ENCODE measurements at regions not wholly inside any gene's neighbourhood (a gene's known extent, or its start where the extent isn't known, plus 50 kb on each side); places are given as distances from the start of the nearest gene placed in this dataset.

- no TSS peak for BruUV-seq (replicated peaks)
- CTCF ChIA-PET (ENCODE audit: low intra/inter-chr PET ratio, low total read pairs) = no interaction called here
- Histone ChIP-seq H2AFZ (ENCODE audit: low read length) (no peak overlapping the region), H3K4me3 (replicated peaks in 1 of 3; ENCODE audit: insufficient read depth in 1 of 3, low read depth in 2 of 3, low read length in 3 of 3) (no peak overlapping the region), H3K27ac (ENCODE audit: extremely low read length, insufficient read depth, low read length) (no peak overlapping the region), H3K36me3 (replicated peaks in 1 of 2; ENCODE audit: control insufficient read depth in 1 of 2, insufficient read depth in 2 of 2, low read length in 2 of 2) (no peaks in the 10 kb centered on the region), H3K27me3 (ENCODE audit: control insufficient read depth in 1 of 2, insufficient read depth in 2 of 2, low read length in 2 of 2) (no peaks in the 10 kb centered on the region), H3K4me1 (ENCODE audit: insufficient read depth, low read length) (no peaks in the 10 kb centered on the region), H4K20me1 (ENCODE audit: insufficient read depth, low read length) (no peaks in the 10 kb centered on the region), H3K9me3 (ENCODE audit: low read length) (peaks cover 82% of the 10 kb centered on the region), H3K4me2 (ENCODE audit: low read depth, low read length) (no peak overlapping the region), H3K9ac (ENCODE audit: insufficient read depth, low read depth, low read length) (no peak overlapping the region), H3K79me2 (ENCODE audit: insufficient read depth, low read length) (no peaks in the 10 kb centered on the region)
- no peak for TF ChIP-seq RCOR2 (CRISPR knock-in tag; IDR thresholded peaks at IDR 0.05)
- TF ChIP-seq PITX1 (CRISPR knock-in tag; IDR thresholded peaks at IDR 0.05) = no peak
- no peak for TF ChIP-seq ZNF446 (CRISPR knock-in tag; IDR thresholded peaks at IDR 0.05)
- TF ChIP-seq ZNF441 (CRISPR knock-in tag; IDR thresholded peaks at IDR 0.05; ENCODE audit: borderline replicate concordance) = no peak
- no peak for TF ChIP-seq GRHL1 (CRISPR knock-in tag; conservative IDR thresholded peaks at IDR 0.05)
- TF ChIP-seq GTF2F1 (IDR thresholded peaks at IDR 0.05; ENCODE audit: low read length) = no peak
- no peak for TF ChIP-seq AGO1 (IDR thresholded peaks at IDR 0.05; ENCODE audit: low read depth, low read length, poor library complexity, severe bottlenecking)
- no peak for TF ChIP-seq DBP (CRISPR knock-in tag; IDR thresholded peaks at IDR 0.05; ENCODE audit: not compliant biosample characterization)
- no peak for TF ChIP-seq ZNF577 (CRISPR knock-in tag; IDR thresholded peaks at IDR 0.05; ENCODE audit: borderline replicate concordance, low read depth)
- no peak for TF ChIP-seq ZFY (CRISPR knock-in tag; IDR thresholded peaks at IDR 0.05)
- TF ChIP-seq ZNF530 (CRISPR knock-in tag; IDR thresholded peaks at IDR 0.05; ENCODE audit: low read depth) = no peak
- no peak for TF ChIP-seq ETV6 (CRISPR knock-in tag; conservative IDR thresholded peaks at IDR 0.05)
- no peak for TF ChIP-seq AFF4 (CRISPR knock-in tag; IDR thresholded peaks at IDR 0.05)
- TF ChIP-seq FUBP1 (CRISPR knock-in tag; IDR thresholded peaks at IDR 0.05; ENCODE audit: borderline replicate concordance) = no peak
- POLR2A ChIA-PET = no interaction called here
- FAIRE-seq (no peak), DNase-seq (ENCODE audit: low spot score) (no peak), ATAC-seq (no peak)
- in situ Hi-C loops (cut with HindIII; ENCODE audit: extremely low pct_ligation_motif_present, low pct_unique_long_range_greater_than_20kb) = no loop called here
- intact Hi-C loops (cut with micrococcal nuclease; ENCODE audit: unreplicated experiment) = no loop called here
- 2% methylated on average over 2 of the region's 2 CpGs for WGBS (ENCODE audit: low lambda C conversion rate)
Measured at GRCh38 chr2:22701561-22702160, 683.3 kb upstream of the KLHL29 start.

All from HepG2 (cell line).